ACC112 (cell line): ENCODE measurements at regions not wholly inside any gene's neighbourhood (a gene's known extent, or its start where the extent isn't known, plus 50 kb on each side); places are given as distances from the start of the nearest gene placed in this dataset.
"Not testable (repeated sequence)": the region's sequence is repeated elsewhere in the genome, so short reads cannot be mapped to it uniquely, and the experiment has no call there.

Experiments
- H2AFZ ChIP-seq: fragments of 200-600 bp; sonication (generic); one replicate; pipeline ENCODE4 v1.6.0; 2017; ENCODE audit warnings: antibody characterized with exemption, low read length; ENCODE audit not compliant: unreplicated experiment
- H3K27ac ChIP-seq: fragments of 200-600 bp; sonication (generic); 2 replicates; pipeline ENCODE4 v1.5.1; 2014; ENCODE audit warnings: low read depth, mild to moderate bottlenecking, antibody characterized with exemption, low read length, moderate library complexity
- H3K27me3 ChIP-seq: fragments of 200-600 bp; sonication (generic); 2 replicates; pipeline ENCODE4 v1.6.1; 2014; ENCODE audit warnings: mild to moderate bottlenecking, antibody characterized with exemption, low read length, moderate library complexity, mixed read lengths; ENCODE audit not compliant: insufficient read depth
- H3K36me3 ChIP-seq: fragments of 200-600 bp; sonication (generic); 2 replicates; pipeline ENCODE4 v1.6.1; 2016; ENCODE audit warnings: mild to moderate bottlenecking, antibody characterized with exemption, low read length, moderate library complexity, mixed read lengths; ENCODE audit not compliant: insufficient read depth
- H3K4me1 ChIP-seq: fragments of 200-600 bp; sonication (generic); one replicate; pipeline ENCODE4 v1.6.1; 2016; ENCODE audit warnings: low read length, mixed read lengths; ENCODE audit not compliant: insufficient read depth, unreplicated experiment, control insufficient read depth
- H3K4me3 ChIP-seq: fragments of 200-600 bp; sonication (generic); 2 replicates; pipeline ENCODE4 v1.5.1; 2014; ENCODE audit warnings: mild to moderate bottlenecking, low read depth, low read length
- H3K79me2 ChIP-seq: fragments of 200-600 bp; sonication (generic); one replicate; pipeline ENCODE4 v1.6.0; 2016; ENCODE audit warnings: low read length; ENCODE audit not compliant: control insufficient read depth, unreplicated experiment, insufficient read depth

- H3K36me3 ChIP-seq: peaks cover 8% of the 10 kb centered on the region; the same call in 1 of the 2 replicates
- H3K27me3 ChIP-seq: no peaks in the 10 kb centered on the region
- H3K79me2 ChIP-seq: peaks cover 24% of the 10 kb centered on the region
- peaks cover 33% of the 10 kb centered on the region for H3K4me1 ChIP-seq
- no peak overlapping the region for H2AFZ ChIP-seq
- H3K27ac ChIP-seq: no peak overlapping the region
- H3K4me3 ChIP-seq: peak overlapping the region; percentile 26; the same call in 1 of the 2 replicates
Observed at GRCh38 chr6:27129095-27129815, 118.2 kb upstream of the PRSS16 start.

GRCh38 chr6:27129917-27130316 is 117.6 kb upstream of the PRSS16 start:
- H2AFZ ChIP-seq: no peak overlapping the region
- H3K79me2 ChIP-seq: peaks cover 24% of the 10 kb centered on the region
- peak overlapping the region; percentile 81 for H3K4me3 ChIP-seq
- 0 out of 2 replicates have a peak, but pooled peaks cover 6% of the 10 kb centered on the region for H3K36me3 ChIP-seq
- peak overlapping the region; percentile 93 for H3K27ac ChIP-seq
- no peaks in the 10 kb centered on the region for H3K27me3 ChIP-seq
- H3K4me1 ChIP-seq: peaks cover 33% of the 10 kb centered on the region

- H3K4me1 ChIP-seq: peaks cover 33% of the 10 kb centered on the region
Observed at GRCh38 chr6:27130668-27131428, 116.7 kb upstream of the PRSS16 start.

GRCh38 chr6:27132282-27132531 is 115.3 kb upstream of the PRSS16 start:
- H3K27me3 ChIP-seq, H2AFZ ChIP-seq, H3K36me3 ChIP-seq: not testable (repeated sequence)
- Histone ChIP-seq H3K4me3 (peak overlapping the region; percentile 81), H3K27ac (peak overlapping the region; percentile 93), H3K79me2 (peaks cover 22% of the 10 kb centered on the region), H3K4me1 (peaks cover 26% of the 10 kb centered on the region)

More at GRCh38 chr6:27130668-27131428, 116.7 kb upstream of the PRSS16 start:
- Histone ChIP-seq H3K4me3 (peak overlapping the region; percentile 81), H3K27ac (peak overlapping the region; percentile 93), H3K36me3 (no peaks in the 10 kb centered on the region), H3K27me3 (no peaks in the 10 kb centered on the region), H3K79me2 (peaks cover 24% of the 10 kb centered on the region), H2AFZ (peak overlapping the region; percentile 66)

- Histone ChIP-seq H3K79me2 (peaks cover 22% of the 10 kb centered on the region), H3K4me1 (peaks cover 26% of the 10 kb centered on the region), H2AFZ (no peak overlapping the region), H3K27me3 (no peaks in the 10 kb centered on the region), H3K4me3 (peak overlapping the region; percentile 81), H3K27ac (peak overlapping the region; percentile 93), H3K36me3 (peaks cover 9% of the 10 kb centered on the region; the same call in 1 of the 2 replicates)
Observed at GRCh38 chr6:27132532-27133280, 114.8 kb upstream of the PRSS16 start.

- Histone ChIP-seq H3K4me1 (peaks cover 23% of the 10 kb centered on the region), H3K27ac (peak overlapping the region; percentile 83), H3K4me3 (peak overlapping the region; percentile 81), H3K79me2 (peaks cover 22% of the 10 kb centered on the region), H3K27me3 (no peaks in the 10 kb centered on the region), H2AFZ (no peak overlapping the region), H3K36me3 (peaks cover 10% of the 10 kb centered on the region; the same call in 1 of the 2 replicates)
Observed at GRCh38 chr6:27133281-27134227, 113.9 kb upstream of the PRSS16 start.

GRCh38 chr6:27135087-27135657 is 112.3 kb upstream of the PRSS16 start:
- H3K27me3 ChIP-seq: no peaks in the 10 kb centered on the region
- H3K27ac ChIP-seq: peak overlapping the region; percentile 32
- H3K36me3 ChIP-seq: peaks cover 10% of the 10 kb centered on the region; the same call in 1 of the 2 replicates
- H3K4me3 ChIP-seq: no peak overlapping the region
- no peak overlapping the region for H2AFZ ChIP-seq
- peaks cover 13% of the 10 kb centered on the region for H3K4me1 ChIP-seq
- H3K79me2 ChIP-seq: peaks cover 12% of the 10 kb centered on the region

- Histone ChIP-seq H3K79me2 (peaks cover 9% of the 10 kb centered on the region), H3K27me3 (no peaks in the 10 kb centered on the region), H2AFZ (no peak overlapping the region), H3K36me3 (peaks cover 10% of the 10 kb centered on the region; the same call in 1 of the 2 replicates), H3K4me3 (no peak overlapping the region), H3K4me1 (peaks cover 8% of the 10 kb centered on the region), H3K27ac (no peak overlapping the region)
Observed at GRCh38 chr6:27136077-27136644, 111.3 kb upstream of the PRSS16 start.

- H3K27me3 ChIP-seq: no peaks in the 10 kb centered on the region
- H2AFZ ChIP-seq: no peak overlapping the region
- H3K27ac ChIP-seq: no peak overlapping the region
- peaks cover 13% of the 10 kb centered on the region for H3K4me1 ChIP-seq
- no peak overlapping the region for H3K4me3 ChIP-seq
- peaks cover 10% of the 10 kb centered on the region; the same call in 1 of the 2 replicates for H3K36me3 ChIP-seq
- H3K79me2 ChIP-seq: peaks cover 17% of the 10 kb centered on the region
Observed at GRCh38 chr6:27136978-27137814, 110.3 kb upstream of the PRSS16 start.
